GM10266 (cell line): ENCODE measurements at regions not wholly inside any gene's neighbourhood (a gene's known extent, or its start where the extent isn't known, plus 50 kb on each side); places are given as distances from the start of the nearest gene placed in this dataset.

Source experiments
- DNase-seq: peaks from one replicate; pipeline ENCODE4 v3.0.0; 2012; ENCODE audit errors: extremely low spot score
- TF ChIP-seq, protein P1 (sequence below): IDR thresholded peaks from 2 replicates; pipeline ENCODE4 v1.5.1; 2012; ENCODE audit warnings: mild to moderate bottlenecking, low read depth; ENCODE audit not compliant: control insufficient read depth, insufficient read depth; ENCODE audit errors: missing control alignments

DNA sequence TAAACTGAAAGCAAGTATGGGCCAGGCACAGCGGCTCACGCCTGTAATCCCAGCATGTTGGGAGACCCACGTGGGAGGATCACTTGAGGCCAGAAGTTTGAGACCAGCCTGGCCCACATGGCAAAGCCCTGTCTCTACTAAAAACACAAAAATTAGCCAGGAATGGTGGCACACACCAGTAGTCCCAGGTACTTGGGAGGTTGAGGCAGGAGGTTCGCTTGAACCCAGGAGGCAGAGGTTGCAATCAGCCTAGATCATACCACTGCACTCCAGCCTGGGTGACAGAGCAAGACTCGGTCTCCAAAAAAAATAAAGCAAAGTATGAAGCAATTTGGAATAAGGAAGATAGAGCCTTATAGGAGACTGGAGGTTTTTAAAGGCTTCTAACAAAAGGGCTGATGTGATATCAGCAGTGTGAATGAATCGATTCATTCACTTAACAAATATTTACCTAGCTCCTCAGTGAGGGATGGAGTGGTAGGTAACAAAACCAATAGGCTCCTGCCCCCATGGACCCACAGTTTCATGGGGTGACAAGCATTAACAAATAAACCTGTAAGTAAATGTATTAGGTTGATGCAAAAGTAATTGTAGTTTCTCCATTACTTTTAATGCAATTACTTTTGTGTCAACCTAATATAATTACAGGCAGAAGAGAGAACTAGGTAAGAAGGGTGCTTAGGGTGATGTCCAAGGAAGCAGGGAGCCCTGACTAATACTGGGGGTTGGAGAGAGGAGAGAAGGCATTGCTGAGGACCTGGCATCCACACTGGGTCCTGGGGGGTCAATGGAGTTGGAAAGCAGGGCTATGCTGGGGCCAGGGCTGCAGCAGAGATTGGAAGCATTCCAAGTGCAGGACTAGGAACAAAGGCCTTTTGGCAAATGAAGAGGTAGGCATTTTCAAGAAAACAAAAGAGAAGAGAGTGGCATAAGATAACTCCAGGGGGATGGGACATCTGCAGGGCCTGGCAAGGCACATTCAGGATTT, 195.4 kb upstream of the ARL4C start:
- TF ChIP-seq, protein P1, sequence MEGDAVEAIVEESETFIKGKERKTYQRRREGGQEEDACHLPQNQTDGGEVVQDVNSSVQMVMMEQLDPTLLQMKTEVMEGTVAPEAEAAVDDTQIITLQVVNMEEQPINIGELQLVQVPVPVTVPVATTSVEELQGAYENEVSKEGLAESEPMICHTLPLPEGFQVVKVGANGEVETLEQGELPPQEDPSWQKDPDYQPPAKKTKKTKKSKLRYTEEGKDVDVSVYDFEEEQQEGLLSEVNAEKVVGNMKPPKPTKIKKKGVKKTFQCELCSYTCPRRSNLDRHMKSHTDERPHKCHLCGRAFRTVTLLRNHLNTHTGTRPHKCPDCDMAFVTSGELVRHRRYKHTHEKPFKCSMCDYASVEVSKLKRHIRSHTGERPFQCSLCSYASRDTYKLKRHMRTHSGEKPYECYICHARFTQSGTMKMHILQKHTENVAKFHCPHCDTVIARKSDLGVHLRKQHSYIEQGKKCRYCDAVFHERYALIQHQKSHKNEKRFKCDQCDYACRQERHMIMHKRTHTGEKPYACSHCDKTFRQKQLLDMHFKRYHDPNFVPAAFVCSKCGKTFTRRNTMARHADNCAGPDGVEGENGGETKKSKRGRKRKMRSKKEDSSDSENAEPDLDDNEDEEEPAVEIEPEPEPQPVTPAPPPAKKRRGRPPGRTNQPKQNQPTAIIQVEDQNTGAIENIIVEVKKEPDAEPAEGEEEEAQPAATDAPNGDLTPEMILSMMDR, result no peak
- DNase-seq, result no peak

DNA sequence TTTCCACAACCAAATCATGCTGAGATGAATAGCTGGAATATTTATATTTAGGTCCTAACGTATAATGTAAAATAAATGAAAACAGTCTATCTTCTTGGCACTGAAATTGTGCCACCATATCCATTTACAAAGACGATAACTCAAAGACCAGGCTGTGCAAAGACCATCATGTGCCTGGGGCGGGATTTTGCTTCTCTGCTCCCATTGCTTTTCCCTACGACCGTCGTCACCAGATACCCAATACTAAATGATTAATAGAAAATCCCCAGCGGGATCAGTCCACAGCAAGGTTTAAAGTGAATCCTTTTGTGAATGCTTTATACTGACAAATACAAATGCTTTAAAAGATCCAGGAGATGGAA, 194.3 kb upstream of the ARL4C start:
- DNase-seq, result no peak
- TF ChIP-seq, protein P1, result no peak

DNA sequence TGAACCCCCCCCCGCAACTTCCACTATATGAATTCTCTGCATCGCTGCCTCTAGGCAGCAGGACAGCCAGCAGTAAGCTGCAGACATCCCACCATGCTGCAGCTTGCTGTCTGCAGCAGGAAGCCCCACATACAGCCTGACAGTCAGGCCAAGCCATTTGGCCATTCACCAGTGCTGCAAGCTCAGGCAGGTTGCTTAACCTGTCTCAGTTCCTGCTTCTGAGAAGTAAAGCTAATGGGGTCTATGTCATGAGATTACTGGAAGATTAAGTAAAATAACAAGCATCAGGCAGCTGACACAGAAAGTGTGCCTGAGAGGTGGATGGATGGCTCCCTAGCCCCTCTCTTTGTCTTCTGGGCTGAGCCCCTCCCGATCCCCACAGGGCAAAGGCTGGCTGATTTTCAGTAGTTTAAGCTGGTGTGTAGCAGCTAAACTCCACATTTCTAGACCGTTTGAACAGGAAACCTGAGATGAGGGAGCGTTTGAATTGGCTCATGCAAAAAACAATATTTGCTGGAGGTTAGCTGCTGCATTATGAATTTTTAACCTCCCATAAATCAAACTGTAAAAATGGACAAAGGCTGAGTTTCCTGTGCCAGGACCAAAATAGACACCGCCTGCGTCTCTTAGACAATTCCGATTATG, 193.8 kb upstream of the ARL4C start:
- no peak for DNase-seq
- TF ChIP-seq, protein P1, result no peak

DNA sequence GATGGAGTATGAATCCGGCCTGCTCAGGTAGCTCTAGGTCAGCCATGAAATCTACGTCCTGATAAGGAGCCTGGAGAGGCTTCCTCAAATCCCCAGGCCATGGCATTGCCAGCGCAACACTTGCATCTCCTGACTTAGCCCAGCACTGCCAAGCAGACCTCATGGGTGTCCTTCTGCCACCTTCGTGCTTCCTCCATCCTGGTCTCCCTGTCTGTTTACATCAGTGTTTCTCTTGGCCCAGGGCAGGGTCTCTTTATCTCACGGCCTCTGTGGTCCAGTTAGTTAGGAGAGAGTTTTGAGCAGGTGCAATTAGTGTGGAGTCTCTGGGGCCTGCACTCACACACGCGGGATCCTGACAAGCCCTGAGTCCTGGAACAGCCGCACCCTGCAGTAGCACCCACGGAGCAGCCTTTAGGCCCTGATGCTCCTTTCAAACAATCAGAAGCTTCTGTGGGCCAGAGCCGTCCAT, 193.1 kb upstream of the ARL4C start:
- TF ChIP-seq, protein P1, result no peak

DNA sequence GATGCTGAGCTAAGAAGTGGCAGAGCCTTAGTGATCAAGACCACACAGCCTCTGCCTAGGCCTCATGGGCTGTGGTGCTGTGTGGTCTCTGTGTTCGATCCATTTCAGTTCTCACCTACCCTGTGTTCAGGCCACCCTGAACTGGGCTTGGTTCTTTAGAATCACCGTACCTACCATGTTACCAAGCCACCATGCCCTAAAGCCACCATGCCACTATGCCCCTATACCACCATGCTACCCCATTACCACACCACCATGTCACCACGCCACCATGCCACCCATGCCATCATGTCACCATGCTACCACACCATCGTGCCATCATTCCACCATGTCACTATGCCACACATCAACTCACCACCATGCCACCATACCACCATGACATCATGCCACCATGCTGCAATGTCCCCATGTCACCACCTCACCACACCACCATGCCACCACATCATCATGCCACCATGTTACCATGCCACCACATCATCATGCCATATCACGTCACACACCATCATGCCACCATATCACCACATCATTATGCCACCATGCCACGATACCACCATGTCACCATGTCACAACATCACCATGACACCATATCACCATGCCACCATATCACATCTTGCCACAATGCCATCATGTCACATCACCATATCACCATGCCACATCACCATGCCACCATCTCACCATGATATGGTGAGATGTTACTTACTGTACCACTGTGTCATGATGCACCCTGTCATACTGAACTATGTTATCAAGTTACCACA, 191.0 kb upstream of the ARL4C start:
- DNase-seq, result no peak
- TF ChIP-seq, protein P1, result no peak

More for the DNA sequence above, 193.1 kb upstream of the ARL4C start:
- DNase-seq, result no peak

DNA sequence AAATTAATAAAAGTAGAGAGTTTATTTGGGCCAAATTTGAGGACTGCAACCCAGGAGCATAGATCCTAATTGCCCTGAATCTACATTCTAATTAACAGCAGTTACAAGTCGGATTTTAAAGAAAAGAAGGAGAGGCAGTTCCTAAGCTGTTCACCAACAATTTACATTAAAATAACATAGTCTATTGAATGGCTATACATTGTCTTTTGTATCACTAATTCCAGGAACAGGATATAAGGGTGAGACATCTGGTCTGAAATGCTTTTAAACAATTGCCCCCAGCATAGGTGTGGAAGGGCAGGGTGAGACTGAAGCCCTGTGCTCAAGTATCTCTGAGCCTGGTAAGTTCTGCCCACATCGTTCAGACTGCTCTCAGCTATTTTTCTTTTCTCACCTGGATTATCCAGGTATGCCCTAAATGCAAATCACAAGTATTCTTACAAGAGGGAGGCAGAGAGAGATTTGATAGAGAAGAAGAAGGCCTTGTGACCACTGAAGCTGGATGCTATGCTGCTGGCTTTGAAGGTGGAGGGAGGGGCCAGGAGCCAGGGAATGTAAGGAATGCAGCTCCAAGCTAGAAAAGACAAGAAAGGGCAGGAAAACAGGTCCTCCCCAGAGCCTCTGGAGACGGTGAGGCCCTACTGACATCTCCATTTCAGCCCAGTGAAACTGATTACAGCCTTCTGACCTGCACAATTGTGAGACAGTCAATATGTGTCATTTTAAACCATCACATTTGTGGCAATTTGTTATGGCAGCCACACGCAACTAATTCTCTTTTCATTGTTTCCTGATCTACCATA, 189.4 kb upstream of the ARL4C start:
- no peak for DNase-seq

More for the DNA sequence above, 189.4 kb upstream of the ARL4C start:
- TF ChIP-seq, protein P1, result no peak
